Uterus (tissue), 2 donors: ENCODE measurements at regions not wholly inside any gene's neighbourhood (a gene's known extent, or its start where the extent isn't known, plus 50 kb on each side); places are given as distances from the start of the nearest gene placed in this dataset.

Experiments
- CTCF ChIP-seq, 4 experiments: fragments of 200-600 bp in 2 of 4; fragments of 450-650 bp in 2 of 4; sonication (generic) in 2 of 4; IDR thresholded peaks; one replicate each; pipeline ENCODE4 v1.5.1; 2016 to 2019; ENCODE audit warnings: antibody characterized with exemption in 4 of 4, mild to moderate bottlenecking in 2 of 4, moderate library complexity in 1 of 4
- POLR2A ChIP-seq, 2 donors: fragments of 450-650 bp; IDR thresholded peaks; one replicate each; pipeline ENCODE4 v1.6.1; 2016; ENCODE audit warnings: antibody characterized with exemption in 2 of 2, mild to moderate bottlenecking in 1 of 2, moderate library complexity in 1 of 2

- TF ChIP-seq POLR2A (IDR thresholded peaks at IDR 0.05) (no peak), CTCF (IDR thresholded peaks at IDR 0.05) (no peak)
Observed at GRCh38 chr3:145820170-145820569, 340.8 kb downstream of the PLOD2 start.
